ENCODE measurements at regions not wholly inside any gene's neighbourhood (a gene's known extent, or its start where the extent isn't known, plus 50 kb on each side); places are given as distances from the start of the nearest gene placed in this dataset.
"Not testable (repeated sequence)": the region's sequence is repeated elsewhere in the genome, so short reads cannot be mapped to it uniquely, and the experiment has no call there.

DNA sequence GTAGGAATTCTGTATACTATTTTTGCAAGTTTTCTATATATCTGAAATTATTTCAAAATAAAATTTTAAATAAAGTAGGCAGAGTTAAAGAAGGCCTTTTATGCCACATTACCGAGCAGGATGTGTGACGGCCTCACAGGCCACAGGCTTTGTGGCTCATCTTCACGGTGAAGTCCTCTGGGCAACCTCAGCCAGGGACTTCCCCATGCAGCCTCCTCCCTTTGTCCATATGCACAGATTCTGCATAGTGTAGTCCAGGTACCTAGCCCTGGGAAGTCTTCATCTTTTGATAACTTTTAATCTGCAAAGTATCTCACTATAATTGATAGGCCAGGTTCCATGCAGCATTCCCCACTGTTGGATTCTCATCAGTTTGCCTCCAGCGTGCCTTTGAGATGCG, 62.8 kb downstream of the ARHGAP11B start:
- DNase-seq (ENCODE audit: low read depth in 2 of 2): not testable (repeated sequence)

DNA sequence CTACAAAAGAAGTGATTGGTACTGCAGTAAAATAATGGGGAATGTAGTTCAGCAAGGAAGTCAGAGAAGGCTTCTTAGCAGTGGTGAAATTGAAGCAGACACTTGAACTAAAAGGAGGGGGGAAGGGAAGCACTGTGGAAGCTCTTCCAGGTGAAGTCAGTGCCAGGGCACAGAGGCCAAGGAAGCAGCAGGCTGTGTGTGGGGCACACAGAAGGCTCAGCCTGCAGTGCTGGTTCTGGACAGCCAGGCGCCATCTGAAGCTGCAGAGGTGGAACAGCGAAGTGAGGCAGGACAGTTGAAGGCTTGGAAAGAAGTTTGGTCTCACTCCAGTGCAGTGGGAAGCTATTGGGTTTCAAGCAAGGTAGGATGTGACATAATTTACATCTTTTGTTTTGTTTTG, 64.2 kb downstream of the ARHGAP11B start:
- DNase-seq (ENCODE audit: low read depth in 2 of 2): not testable (repeated sequence)

DNA sequence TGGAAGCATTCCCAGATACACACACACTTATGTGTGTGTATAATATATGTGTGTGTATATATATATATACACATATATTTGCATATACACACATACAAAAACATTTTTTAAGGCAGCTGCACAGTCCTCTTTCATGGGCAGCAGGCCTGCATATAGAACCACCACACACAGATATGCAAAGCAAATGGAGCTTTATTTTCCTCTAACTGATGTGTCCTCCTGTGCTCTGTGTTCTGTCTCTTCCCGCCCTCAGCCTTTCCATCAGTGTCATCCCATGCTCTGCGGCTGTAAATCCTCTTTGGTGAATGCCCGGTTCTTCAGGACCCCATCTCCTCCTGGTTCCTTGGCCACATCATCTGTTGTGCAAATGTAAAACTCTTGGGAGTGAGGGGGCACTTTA, 69.9 kb downstream of the ARHGAP11B start:
- not testable (repeated sequence) for DNase-seq (ENCODE audit: low read depth in 2 of 2)

DNA sequence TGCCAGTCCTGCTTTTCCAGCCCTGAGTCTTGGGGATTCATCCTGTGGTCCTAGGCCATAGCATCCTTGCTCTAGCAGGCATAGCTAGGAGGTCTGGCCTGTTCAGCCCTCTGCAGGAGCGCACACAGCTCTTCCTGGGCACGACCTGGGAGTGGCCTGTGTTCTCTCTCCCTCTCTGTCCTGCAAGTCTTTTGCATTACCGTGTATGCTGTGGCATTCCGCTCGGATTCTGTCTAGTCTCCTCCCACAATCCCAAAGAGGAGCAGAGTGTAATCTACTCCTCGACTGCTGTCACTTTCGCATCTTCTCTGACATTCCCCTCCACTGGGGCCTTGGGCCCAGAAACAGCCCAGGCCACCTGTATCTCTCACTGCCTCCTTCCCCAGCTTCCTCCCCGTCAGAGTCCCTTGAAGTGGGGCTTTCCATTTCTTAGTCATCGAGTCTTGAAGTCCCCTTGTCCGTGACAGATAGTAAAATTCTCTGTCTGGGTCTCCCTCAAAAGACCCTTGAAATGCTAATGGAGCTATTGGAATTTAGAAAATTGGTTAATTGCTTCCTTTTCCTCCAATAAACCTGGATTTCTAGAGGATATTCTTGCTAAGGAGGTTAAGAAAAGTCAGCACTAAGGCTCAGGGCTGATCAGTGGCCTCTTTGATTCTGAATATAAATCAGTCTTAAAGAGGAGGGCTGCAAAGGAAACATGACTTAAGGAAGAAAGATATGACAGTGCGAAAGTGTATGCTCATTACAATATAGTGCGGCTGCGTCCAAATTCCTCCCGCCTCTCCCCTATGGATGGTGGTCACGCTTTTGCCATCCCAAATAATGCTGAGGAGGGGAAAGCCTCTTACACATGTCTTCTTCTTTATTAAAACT, 70.7 kb downstream of the ARHGAP11B start:
- not testable (repeated sequence) for DNase-seq (ENCODE audit: low read depth in 2 of 2)

DNA sequence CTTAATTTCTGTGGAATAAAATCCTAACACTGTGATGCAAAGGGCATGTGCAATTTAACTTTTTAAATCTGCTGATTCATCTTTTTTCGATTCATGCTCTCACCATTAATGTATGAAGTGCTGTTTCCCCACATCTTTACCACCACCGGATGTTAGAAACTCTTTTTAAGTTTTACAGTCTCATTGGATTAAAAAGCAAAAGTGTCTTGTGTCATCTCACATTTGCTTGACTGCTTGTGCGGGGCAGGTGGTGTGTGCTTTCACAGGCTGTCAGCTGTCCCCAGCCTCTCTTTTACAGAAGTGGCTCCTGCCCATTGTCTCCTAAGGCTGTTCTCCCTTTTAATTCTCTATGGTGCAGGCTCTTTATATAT, 71.4 kb downstream of the ARHGAP11B start:
- not testable (repeated sequence) for DNase-seq (ENCODE audit: low read depth in 2 of 2)

DNA sequence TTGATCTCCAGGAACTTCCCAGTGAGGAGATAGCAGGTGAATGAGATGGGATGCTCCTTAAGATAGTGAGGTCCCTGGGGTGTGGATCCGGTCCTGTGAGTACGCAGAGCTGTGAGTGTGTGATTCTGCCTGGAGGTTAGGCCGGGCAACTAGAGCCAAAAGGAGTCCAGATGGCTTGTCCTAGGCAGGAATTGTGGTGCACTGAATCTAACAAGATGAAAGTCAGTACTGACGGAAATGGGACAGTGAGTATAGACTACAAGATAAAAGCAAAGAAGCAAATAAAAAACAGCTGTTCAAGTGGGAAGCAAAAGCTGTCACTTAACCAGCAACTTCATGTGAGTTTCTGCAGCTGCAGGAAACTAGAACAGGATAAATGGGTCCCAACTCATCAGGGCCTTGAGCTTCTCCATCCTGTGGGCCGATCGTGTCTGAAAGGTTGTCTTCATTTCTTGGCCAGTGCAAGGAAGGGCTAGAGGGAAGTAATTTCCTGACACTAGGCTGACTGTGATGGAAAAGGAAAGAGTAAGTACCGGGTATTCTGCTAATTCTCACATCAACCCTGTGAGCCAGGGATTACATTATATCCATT, 74.2 kb downstream of the ARHGAP11B start:
- DNase-seq (ENCODE audit: low read depth in 2 of 2): not testable (repeated sequence)

DNA sequence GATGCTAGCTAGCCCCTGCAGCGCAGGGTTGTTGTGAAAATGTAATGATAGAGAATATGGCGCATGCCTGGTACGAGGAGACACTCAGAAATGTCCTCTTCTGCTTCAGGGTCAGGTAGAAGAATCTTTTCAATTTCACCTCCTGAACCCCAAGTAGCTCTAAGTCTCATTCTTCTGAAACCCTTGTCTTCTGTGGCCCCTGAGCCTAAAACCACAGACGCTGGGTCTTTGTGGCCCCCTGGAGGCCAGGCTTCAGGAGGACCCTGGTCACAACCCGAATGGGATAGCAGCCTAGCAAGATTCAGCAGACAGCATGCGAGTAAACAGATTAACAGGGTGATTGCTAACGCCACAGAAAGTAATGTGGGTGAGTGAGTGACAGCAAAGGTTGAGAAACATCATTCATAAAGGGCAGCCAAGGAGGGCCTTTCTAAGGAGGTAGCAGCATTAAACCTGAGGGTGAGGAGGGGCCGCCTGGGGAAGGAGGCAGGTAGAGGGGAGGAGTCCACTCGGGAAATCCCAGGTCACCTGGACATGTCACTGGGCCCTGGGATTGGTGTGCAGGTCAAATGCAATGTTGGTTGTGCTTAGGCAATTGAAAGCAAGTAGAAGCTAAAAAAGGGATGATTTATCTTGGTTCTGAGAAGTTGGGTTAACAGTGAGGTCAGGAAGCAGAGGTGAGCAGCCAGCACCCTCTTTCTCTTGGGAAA, 82.2 kb downstream of the ARHGAP11B start:
- not testable (repeated sequence) for DNase-seq (ENCODE audit: low read depth in 2 of 2)

DNA sequence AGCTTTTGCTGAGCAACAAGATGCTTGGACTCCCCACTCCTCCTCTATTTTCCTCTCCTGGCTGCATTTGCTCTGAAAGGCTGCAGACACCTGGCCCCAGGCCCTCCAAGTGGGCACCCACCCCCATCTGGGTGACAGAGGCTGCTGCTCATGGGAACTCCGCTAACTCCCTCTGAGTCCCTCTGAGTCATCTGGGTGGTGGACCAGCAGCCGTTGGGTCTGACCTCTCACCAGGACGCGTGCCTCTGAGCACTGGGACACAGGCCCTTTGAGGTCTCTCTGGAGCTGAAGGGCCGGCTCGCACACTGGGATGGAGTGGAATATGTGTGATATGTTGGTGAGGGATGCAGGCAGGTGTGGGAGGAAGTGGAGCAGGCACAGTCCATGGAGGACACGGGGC, 82.9 kb downstream of the ARHGAP11B start:
- not testable (repeated sequence) for DNase-seq (ENCODE audit: low read depth in 2 of 2)

DNA sequence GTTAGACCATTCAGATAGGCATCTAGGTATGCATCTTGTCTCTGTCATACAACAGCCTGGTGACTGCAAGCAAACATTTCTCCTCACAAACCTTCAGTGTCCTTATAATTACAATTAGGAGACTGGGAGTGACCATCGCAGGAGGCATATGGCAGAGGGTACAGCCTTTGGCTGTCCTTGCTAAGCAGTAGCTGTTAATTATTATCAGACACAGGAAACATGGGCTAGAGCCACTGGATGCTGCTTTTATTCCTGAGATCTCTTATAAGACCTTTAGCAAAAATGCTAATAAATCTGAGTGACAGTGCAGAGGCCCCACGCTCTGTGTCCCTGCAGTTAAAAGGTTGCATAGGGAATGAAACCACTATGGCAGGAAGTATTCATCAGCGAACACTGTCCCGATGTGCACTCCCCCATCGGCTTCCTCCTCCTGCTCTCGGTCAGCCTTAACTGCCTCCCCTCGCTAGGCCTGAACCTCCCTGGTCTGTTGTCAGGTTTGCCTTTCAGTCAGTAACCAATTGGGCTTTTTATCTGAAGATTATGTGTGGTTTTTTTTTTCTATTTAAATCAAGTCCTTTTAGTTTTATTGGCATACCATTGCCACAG, 92.2 kb downstream of the ARHGAP11B start:
- DNase-seq (ENCODE audit: low read depth in 2 of 2): not testable (repeated sequence)

DNA sequence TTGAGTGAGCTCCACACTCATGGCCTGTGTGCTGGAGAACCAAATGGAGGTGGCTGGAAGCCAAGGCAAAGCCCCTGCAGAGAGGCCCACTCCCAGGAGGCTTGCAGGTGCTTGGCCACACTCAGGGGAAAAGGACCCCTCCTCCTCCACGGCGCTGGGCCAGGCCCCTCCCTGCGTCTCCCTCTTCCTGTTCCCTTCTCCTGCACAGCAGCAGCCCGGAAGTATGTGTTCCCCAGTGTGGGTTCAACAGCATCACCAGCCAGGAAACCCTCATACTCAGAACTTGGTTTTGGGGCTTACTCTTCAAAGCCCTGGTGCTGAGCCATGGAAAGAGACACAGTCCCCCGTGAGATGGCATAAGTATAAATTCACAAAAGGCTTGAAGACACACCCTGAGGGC, 93.4 kb downstream of the ARHGAP11B start:
- not testable (repeated sequence) for DNase-seq (ENCODE audit: low read depth in 2 of 2)

DNA sequence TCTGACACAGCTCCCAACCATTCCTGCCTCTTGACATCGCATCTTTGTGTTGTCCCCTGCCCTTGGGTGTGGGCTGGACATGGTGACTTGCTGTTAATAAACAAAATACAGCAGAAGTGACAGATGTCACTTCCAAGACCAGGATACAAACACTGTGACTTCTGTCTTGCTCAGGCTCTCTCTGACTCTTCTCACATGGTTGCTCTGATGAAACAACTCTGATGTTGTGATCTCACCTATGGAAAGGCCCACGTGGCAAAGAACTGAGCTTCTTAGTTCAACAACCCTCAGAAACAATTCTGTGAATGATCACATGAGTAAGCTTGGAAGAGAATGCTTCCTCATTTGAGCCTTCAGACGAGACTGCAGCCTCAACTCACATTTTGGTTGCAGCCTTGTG, 94.9 kb downstream of the ARHGAP11B start:
- DNase-seq (ENCODE audit: low read depth in 2 of 2): not testable (repeated sequence)

DNA sequence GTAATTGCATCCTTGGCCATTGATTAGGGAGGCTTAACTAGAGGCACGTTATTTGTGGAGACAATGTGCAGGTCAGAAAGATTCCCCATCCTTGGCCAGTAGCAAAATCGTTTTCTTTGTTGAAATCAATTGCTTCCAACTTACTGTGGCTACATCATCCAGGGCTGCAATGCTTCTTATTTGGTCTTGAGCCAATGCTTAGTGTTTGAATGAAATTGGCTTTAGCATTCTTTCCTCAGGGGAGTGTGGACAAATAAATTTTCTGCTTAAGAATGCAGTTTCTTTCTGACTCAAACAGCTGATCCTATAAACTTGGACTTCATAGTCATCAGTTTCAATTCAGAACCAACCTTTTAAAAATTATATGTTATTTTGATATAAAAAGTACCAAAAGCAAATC, 95.6 kb downstream of the ARHGAP11B start:
- not testable (repeated sequence) for DNase-seq (ENCODE audit: low read depth in 2 of 2)

DNA sequence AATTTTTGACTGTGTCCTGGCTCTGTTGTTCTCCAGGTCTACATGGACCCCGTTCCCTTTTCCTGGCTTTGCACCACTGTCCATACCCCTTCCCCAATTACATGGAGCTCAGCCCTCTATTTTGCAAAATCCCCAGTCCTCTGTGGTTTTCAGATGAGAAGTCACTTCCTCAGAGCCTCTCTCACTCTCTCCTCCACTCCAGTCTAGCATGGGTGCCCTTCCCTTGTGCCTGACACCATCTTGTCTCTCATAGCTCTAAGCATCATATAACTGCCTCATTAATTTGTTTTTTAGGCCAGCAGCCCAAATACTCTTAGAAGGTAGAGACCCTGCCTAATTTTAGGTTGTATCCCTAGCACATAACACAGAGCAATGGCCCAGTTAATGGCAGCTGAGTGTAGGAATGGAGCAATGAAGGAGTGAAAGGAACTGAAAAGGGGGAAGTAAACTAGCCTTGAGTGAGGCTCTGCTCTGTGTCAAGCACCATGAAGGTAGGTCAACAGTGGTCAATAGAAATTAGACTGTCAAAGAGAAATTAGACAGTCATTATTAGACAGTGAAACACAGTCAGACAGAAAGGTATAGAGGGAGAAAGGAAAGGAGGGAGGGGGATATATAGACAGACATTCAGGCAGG, 97.7 kb downstream of the ARHGAP11B start:
- DNase-seq (ENCODE audit: low read depth in 2 of 2): not testable (repeated sequence)

DNA sequence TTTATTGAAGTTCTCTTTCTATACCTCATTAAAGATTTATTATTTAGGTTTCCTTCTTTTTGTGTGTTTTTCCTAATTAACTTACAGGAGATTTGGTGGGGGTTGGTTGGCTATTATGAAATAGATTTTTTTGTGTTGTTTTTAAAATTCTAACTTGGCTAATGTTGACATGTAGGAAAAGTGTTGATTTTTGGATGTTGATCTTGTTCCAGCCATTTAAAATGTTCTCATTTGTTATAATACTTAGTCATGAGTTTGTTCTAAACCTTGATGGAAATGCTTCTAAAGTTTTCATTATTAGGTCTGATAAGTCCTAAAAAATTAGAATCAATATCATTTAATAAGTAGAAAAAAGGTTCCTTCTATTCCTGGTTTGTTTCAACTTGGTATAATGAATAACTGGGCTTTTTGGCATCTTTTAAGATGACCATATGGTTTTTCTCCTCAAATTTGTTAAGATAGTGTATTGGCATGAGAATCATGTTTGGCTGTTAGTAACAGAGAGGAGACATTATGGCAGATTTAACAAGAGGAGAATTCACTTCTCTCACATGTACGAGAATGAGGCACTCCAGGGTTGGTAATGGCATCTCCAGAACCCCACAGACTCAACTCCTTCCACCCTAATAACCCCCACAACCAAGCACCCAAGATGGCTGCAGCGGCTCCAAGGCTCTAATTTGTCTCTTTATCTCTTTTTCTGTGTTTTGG, 104.1 kb downstream of the ARHGAP11B start:
- DNase-seq (ENCODE audit: low read depth in 2 of 2): not testable (repeated sequence)

DNA sequence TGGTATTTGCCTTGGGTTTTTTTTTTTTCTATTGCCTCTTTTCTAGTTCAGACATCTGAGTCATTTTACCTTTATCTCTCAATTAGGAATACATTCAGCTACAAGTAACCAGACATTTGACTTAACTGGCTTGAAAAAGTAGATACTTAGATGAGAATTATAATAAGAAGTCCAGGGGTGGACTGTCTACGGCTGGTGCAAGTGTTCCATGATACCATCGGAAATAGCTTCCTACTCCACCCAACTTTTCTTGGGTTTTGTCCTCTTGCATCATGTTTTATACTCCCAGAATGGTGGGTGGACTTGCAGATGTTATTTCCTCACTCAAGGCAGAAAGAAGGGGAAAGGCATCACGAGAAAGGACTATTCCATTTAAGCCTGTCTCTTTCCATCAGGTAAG, 104.7 kb downstream of the ARHGAP11B start:
- DNase-seq (ENCODE audit: low read depth in 2 of 2): not testable (repeated sequence)

DNA sequence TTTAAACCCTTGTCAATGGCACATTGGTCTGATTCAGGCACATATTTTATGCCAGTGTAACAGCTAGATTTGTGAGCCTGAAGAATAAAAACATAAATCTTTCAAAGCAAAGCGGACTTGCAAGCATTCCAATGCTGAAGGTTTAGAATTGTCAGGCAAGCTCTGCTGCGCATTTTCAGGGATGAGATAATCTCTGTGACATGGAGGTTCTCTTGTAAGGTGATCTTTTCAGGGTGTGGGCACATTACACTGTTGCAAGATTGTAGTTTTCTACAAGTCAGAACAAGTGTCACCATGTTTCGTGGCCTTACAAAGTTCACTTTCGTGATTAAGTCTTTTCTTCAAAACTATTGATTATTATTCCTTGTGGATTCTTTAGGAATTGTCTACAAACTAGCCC, 106.2 kb downstream of the ARHGAP11B start:
- DNase-seq (ENCODE audit: low read depth in 2 of 2): not testable (repeated sequence)

DNA sequence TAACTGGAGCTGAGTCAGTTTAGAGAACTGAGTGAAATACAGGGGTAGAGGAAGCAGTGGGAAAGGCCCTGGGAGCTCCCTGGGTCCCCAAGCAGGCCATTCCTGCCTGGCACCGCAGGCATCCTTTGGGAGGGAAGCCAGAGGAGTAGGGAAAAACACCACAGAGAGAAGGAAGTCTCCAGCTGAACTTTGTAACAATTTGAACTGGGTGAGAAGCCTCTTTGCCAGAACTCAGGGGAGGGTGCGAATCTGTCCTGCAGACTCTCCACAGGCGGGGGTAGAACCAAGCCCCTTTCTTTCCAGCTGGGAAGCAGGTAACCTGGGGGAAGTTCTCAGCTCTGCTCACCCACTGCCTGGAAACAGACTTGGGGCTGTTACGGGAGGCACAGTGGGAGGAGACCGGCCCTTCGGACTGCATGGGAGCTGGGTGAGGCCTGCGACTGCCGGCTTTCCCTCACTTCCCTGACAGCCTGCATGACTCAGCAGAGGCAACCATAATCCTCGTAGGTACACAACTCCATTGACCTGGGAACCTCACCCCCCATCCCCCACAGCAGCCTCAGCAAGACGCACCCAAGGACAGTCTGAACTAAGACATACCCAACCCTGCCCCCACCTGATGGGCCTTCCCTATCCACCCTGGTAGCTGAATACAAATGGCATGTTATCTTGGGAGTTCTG, 110.1 kb downstream of the ARHGAP11B start:
- not testable (repeated sequence) for DNase-seq (ENCODE audit: low read depth in 2 of 2)

DNA sequence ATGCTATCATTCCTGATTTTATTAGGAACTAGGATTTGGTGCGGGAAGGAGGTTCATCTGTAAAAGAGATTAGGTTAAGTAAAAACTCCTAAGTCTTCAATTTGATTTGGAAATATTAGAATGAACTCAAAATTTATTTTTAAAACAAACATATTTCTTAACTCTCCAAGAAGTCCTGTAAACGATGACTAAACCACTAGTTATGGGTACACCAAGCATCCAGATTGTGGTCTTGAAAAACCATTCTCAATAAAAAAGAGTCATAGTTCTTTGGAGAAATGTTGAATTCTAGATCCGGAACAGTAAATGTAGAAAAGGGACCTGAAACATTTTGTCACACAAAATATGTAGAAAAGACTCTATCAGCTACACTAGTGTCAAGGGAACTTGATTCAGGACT, 116.9 kb downstream of the ARHGAP11B start:
- not testable (repeated sequence) for DNase-seq (ENCODE audit: low read depth in 2 of 2)

DNA sequence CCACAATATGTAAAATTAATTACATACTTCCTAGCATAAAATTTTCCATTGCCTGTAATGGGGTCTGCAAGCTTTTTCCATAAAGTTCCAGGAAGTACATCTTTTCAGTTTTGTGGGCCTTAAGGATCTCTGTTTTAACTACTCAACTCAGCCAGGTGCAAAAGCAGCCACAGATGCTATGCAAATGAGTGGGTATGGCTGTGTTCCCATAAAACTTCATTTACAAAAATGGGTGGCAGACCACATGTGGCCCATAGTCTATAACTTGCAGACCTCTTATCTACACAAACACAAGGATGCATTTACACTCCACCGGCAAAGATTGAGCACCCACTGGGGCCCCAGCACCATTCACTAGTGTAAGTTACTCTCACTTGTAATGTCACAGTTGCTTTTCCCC, 123.1 kb downstream of the ARHGAP11B start:
- DNase-seq (ENCODE audit: low read depth in 2 of 2): not testable (repeated sequence)

DNA sequence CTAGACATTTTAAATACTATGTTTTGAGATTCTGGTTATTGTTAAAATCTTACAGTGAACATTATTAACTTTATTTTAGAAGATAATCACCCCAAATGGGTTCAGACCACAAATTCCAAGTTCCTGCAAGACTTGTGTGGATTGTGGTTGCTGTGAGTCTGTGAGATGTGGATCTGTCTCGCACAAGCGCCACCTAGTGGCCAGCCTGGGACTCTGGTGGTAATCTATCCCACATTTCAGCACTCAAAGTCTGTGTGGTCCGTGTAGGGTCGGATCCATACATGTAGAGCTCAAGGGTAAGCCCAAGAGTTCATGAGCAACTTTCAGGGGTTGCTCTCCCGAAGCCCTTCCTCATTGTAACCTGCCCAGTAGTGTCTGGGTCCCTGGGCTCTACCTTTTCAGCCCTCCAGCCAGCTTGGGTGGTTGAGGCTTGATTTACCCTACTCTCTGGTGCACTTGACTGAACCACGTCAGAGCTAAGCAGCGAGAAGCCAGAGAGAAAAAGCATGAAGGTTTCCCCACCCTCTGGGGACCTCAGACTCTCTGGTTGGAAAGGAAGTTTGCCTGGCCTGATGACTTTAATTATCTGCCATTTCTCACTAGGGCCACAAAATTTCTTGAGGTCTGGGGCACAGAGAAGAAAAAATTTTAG, 129.2 kb downstream of the ARHGAP11B start:
- DNase-seq (ENCODE audit: low read depth in 2 of 2): peak; percentile 39 to 61
